Eye (tissue), 1 donor: ENCODE measurements at regions not wholly inside any gene's neighbourhood (a gene's known extent, or its start where the extent isn't known, plus 50 kb on each side); places are given as distances from the start of the nearest gene placed in this dataset.

Source experiments
- DNase-seq: peaks from one replicate; pipeline ENCODE4 v3.0.0-alpha.2; 2015

- no peak for DNase-seq
Measured at GRCh38 chr11:91209306-91209705, 986.5 kb upstream of the CHORDC1 start.

DNA sequence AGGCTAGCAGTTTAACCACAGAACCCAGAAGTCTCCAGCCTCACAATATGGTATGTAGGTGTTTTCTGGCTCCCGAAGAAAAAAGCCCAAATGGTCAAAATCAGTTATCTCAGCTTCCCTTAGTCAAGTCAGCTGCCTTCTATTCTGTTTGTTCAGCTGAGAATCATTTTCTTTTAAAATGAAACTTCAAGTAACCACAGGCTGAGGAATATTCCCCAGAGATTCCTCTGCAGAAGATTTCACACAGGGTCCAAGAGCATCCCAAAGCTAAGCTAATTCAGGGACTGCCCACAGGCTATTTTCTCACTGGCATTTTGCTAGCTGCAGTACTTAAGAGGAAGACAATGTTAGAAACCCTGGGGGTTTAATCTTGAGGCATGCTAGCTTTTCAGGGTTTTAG, 977.0 kb upstream of the CHORDC1 start:
- DNase-seq, result peak; percentile 23

GRCh38 chr11:91194546-91194945, 971.7 kb upstream of the CHORDC1 start:
- DNase-seq, result no peak

DNA sequence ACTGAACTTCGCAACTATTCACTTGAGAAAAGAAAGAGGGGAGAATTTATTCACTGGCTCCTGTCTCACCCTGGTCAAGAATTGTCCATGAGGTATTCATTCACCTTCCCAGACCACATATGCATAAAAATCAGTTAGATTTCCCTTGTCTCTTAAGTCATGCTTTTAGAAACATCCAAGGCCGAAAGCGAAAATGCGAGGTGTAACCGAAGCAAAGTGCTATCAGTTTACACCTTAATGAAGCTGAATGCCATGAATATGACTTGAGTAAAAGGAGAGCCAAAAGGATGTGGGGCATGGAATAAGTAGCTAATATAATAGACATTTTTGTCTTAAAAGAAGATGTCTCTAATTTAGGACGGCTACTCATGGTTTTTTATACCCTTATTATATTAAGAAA, 965.6 kb upstream of the CHORDC1 start:
- no peak for DNase-seq

DNA sequence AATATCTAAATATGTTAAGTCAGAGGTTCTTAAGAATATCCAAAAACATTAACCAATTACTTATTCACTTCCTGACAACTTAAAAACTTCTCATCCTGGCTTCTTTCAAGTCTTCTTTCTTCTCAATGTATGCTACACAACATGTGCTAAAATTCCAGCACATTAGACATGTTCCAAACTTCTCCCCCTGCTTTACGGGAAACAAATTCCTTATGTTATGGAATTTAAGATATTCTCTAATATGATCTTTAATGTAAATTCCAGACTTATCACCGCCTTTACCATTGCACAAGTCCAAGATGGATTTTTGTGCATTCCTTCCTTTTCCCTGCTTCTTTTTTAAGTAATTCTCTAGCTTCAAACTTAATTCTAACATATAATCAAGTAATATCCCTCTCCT, 964.5 kb upstream of the CHORDC1 start:
- no peak for DNase-seq

DNA sequence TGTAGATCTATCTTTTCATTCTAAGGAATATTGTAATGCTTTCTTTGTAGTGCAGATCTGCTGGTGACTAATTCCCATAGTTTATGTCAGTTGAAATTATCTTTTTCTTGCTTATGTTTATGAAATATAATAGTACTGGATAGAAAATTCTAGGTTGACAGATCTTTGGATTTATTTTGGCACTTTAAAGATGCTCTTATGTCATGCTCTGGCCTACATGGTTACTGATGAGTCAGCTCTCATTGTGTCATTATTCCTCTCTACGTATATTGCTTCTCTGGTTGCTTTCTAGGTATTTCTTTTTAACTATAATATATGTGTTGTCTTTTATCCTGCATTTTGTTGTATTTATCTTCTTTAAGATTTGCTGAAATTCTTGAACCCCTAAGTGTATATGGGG, 955.5 kb upstream of the CHORDC1 start:
- DNase-seq, result no peak

DNA sequence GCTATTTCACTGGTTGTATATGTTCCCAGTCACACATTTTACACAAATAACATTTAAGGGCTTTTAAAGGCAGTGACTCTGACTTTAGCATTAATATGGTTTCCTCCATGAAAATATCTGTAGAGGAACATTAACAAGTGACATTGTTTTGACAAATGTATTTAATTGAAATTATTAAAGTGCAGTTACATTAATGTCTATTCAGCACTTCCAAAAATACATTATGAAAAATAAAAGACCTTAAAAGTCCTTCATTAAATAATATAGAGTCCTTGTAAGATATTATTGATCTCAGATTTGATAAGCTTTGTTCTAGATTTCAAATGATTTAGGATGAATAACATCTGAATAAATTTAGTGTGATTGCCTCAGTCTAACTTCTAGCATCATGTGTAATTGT, 951.9 kb upstream of the CHORDC1 start:
- no peak for DNase-seq

DNA sequence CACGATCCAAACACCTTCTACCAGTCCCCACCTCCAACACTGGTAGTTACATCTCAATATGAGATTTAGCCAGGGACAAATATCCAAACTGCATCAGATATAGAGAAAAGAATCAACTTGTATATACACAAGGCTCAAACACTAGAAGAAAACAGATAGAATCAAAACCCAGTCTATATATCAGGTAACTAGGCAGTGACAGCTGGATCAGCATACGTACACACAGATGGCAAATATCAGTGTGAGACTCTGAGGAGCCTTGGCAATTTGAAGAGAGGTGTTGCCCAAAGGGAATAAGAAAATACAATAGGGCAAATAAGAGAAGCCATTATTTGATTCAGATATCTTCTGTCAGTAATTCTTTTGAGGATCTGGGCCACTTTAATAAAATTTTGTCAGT, 951.3 kb upstream of the CHORDC1 start:
- no peak for DNase-seq

DNA sequence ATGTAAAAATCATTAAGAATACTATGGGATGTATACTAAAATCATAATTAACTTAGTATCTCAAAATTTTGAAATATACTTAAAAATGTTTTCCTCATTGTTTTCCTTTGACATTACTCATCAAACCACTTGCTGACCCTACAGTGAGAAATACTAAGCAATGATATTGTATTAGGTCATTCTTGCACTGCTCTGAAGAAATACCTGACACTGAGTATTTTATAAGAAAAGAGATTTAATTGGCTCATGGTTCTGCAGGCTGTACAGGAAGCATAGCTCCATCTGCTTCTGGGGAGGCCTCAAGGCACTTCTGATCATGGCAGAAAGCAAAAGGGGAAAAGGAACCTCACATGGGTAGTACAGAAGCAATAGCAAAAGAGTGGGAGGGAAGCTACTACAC, 950.9 kb upstream of the CHORDC1 start:
- no peak for DNase-seq

DNA sequence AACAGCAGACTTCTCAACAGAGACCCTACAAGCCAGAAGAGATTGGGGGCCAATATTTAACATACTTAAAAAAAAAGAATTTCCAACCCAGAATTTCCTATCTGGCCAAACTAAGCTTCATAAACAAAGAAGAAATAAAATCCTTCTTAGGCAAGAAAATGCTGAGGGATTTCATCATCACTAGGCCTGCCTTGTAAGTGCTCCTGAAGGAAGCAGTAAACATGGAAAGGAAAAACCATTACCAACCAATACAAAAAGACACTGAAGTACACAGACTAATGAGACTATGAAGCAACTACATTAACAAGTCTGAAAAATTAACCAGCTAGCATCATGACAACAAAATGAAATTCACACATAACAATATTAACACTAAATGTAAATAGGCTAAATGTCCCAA, 947.9 kb upstream of the CHORDC1 start:
- DNase-seq, result no peak

- DNase-seq, result no peak
Measured at GRCh38 chr11:91164452-91164822, 941.6 kb upstream of the CHORDC1 start.

GRCh38 chr11:91163619-91164451, 941.0 kb upstream of the CHORDC1 start:
- peak; percentile 6 for DNase-seq

GRCh38 chr11:91160661-91161060, 937.8 kb upstream of the CHORDC1 start:
- no peak for DNase-seq

GRCh38 chr11:91158891-91159537, 936.2 kb upstream of the CHORDC1 start:
- no peak for DNase-seq

DNA sequence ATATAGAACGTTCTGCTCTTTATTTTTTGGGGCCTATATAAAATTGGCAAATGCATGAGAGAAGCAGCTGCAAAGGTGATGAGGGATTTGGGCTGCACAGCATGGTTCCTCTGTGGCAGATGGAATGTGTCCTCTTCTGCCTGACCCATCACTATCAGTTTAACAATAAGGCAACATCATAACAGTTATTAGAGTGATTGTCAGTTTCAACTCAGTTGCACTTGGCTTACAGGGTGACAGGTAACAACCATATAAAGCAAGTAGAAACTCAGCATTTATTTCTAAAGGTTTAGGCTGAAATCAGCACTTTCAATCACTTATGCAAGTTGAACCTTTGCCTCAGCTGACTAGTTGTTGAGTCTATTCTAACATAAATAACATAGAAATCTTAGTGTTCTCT, 935.4 kb upstream of the CHORDC1 start:
- no peak for DNase-seq

DNA sequence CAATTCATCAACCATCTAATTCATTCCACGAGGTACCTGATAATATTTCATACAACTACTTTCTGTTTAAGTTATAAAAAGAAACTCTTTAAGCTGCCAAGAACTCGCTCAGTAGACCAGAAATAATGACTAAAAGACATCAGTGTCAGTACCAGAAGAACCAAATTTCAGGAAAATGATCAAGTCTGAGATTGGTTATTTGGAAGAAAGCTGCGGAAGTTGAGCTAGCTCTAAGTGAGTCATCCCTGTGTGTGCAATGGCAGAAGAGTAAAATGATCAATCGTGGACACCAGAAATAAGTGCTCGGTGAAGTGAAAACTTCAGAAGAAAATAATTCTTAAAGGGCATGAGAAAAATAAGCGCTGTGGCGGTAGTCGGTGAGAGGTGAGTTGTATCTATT, 933.2 kb upstream of the CHORDC1 start:
- DNase-seq, result no peak

DNA sequence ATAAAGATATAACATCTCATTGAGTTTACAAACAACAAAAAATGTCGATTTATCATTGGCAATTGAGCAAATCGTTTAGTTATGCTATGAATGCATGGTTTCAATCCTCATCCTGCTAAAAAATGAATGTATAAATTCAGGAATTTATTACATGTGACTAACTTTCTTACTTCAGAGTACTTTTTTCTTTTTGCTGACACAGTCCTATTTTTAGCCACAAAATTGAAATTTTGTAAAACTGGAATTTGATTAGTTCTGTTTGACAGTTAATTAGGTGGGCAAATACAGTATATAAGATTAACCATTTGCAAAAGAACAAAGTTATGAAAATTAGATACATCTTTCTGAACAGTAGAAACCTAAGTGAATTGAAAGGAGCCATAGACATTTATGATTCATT, 925.0 kb upstream of the CHORDC1 start:
- DNase-seq, result no peak

DNA sequence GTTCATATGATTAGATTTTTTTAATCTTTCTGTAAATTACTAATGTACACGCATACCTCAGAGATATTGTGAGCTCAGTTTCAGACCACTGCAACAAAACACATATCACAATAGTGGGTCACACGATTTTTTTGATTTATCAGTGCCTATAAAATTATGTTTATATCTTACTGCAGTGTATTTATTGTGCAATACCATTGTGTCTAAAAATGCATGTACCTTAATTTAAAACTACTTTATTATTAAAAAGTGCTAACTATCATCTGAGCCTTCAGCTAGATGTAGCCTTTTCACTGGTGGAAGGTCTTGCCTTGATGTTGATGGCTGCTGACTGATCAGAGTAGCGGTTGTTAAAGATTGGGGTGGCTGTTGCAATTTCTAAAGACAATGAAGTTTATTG, 918.8 kb upstream of the CHORDC1 start:
- DNase-seq, result no peak

GRCh38 chr11:91136631-91137030, 913.8 kb upstream of the CHORDC1 start:
- no peak for DNase-seq

DNA sequence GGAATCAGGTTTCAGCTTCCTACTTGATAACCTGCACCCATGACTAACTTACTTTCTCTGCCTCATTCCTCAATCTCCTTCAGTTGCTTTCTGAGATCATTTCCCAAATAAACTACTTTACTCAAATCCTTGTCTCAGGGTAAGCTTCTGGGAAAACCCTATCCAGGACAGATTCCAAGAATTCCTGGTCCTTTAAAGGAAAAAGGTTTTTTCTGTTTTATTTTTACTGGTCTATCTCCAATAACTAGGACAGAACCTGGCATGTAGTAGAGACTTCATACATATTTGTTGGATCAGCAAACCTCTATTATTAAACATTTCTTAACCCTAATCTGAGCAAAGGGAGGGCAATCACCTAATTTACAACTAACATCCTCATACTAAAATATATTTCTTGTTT, 910.5 kb upstream of the CHORDC1 start:
- DNase-seq, result no peak

GRCh38 chr11:91129596-91129995, 906.7 kb upstream of the CHORDC1 start:
- DNase-seq, result no peak

GRCh38 chr11:91124363-91124762, 901.5 kb upstream of the CHORDC1 start:
- no peak for DNase-seq

- no peak for DNase-seq
Measured at GRCh38 chr11:91115116-91115515, 892.3 kb upstream of the CHORDC1 start.

DNA sequence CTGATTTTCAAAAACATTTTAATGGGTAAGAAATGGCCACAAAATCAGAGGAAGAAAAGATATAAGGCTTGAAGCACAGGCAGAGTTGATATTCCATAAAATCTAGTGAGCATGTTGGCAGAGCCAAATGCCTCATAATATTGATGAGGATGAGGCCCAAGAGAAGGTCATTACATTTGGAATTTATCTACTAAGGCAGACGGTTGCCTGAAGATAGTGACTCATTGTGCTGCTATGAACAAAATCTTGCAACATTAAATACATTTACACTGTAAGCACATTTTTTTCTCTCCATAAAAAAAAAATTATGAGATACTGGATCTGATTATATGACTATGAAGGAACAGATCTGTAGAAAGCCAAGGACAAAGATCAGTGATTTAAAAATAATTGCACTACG, 881.4 kb upstream of the CHORDC1 start:
- no peak for DNase-seq

DNA sequence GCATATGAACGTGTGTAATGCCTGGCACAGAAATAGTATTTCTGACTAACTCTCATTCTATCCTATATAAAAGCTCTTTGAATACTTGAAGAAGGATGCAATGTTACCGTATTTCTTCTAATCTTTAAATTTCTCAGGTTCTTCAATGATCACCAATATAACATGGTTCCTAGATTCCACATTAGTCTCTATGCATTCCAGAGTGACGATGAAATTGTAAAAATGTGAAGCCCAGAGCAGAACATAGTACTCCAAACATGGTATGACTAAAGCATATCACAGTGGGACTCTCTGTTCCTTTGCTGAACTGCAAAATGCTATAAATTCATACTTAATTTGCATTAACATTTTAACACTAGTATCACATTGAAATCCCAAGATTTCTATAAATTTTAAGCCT, 877.6 kb upstream of the CHORDC1 start:
- no peak for DNase-seq
